Progenitor cell of endocrine pancreas (in vitro differentiated cells): ENCODE measurements at regions not wholly inside any gene's neighbourhood (a gene's known extent, or its start where the extent isn't known, plus 50 kb on each side); places are given as distances from the start of the nearest gene placed in this dataset.

ENCODE experiments used
- DNase-seq: peaks from one replicate; pipeline ENCODE4 v3.0.0; 2021; ENCODE audit warnings: low spot score; ENCODE audit not compliant: unreplicated experiment
- H3K27ac Mint-ChIP-seq: 2 replicates; pipeline ENCODE4 v1.8.0; 2021; ENCODE audit warnings: mild to moderate bottlenecking, moderate library complexity, mixed read lengths
- H3K27me3 Mint-ChIP-seq: 2 replicates; pipeline ENCODE4 v1.8.0; 2021; ENCODE audit warnings: mixed read lengths
- H3K36me3 Mint-ChIP-seq: 2 replicates; pipeline ENCODE4 v1.8.0; 2022; ENCODE audit warnings: mixed read lengths; ENCODE audit not compliant: insufficient read depth
- H3K4me1 Mint-ChIP-seq: 2 replicates; pipeline ENCODE4 v1.8.0; 2021; ENCODE audit warnings: low read depth, mixed read lengths
- H3K4me3 Mint-ChIP-seq: 2 replicates; pipeline ENCODE4 v1.8.0; 2021; ENCODE audit warnings: low read depth, mild to moderate bottlenecking, moderate library complexity, mixed read lengths
- H3K9me3 Mint-ChIP-seq: 2 replicates; pipeline ENCODE4 v1.8.0; 2021; ENCODE audit warnings: low read depth, mixed read lengths
- TF ChIP-seq, protein P1 (sequence below): fragments of 200-600 bp; sonication (generic); IDR thresholded peaks from one replicate; pipeline ENCODE4 v1.5.0; 2021; ENCODE audit warnings: antibody characterized with exemption, mild to moderate bottlenecking; ENCODE audit not compliant: unreplicated experiment

DNA sequence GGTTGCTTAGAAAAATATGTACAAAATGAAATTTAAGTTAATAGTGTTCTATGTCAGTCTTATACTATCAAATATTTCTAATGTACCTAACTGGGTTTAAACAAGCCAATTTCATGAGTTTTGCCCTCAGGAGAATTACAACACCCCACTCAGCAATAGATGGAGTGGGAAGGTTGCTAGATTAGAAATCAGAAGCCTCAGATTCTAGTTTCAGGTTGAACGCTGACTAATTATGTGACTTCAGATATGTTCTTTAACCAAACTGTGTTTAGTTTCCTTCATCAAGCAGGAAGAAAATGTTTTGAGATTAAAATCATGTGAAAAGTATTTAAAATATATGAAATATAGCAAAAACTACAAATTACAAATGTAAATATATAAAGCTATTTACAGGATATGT lies 133.8 kb upstream of the KCNH7 start:
- no peak for DNase-seq
- Mint-ChIP-seq H3K27ac (no peak overlapping the region), H3K9me3 (no peaks in the 10 kb centered on the region), H3K27me3 (no peaks in the 10 kb centered on the region), H3K4me3 (no peak overlapping the region), H3K36me3 (no peaks in the 10 kb centered on the region), H3K4me1 (peaks cover 1% of the 10 kb centered on the region)
- TF ChIP-seq, protein P1, sequence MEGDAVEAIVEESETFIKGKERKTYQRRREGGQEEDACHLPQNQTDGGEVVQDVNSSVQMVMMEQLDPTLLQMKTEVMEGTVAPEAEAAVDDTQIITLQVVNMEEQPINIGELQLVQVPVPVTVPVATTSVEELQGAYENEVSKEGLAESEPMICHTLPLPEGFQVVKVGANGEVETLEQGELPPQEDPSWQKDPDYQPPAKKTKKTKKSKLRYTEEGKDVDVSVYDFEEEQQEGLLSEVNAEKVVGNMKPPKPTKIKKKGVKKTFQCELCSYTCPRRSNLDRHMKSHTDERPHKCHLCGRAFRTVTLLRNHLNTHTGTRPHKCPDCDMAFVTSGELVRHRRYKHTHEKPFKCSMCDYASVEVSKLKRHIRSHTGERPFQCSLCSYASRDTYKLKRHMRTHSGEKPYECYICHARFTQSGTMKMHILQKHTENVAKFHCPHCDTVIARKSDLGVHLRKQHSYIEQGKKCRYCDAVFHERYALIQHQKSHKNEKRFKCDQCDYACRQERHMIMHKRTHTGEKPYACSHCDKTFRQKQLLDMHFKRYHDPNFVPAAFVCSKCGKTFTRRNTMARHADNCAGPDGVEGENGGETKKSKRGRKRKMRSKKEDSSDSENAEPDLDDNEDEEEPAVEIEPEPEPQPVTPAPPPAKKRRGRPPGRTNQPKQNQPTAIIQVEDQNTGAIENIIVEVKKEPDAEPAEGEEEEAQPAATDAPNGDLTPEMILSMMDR: no peak

DNA sequence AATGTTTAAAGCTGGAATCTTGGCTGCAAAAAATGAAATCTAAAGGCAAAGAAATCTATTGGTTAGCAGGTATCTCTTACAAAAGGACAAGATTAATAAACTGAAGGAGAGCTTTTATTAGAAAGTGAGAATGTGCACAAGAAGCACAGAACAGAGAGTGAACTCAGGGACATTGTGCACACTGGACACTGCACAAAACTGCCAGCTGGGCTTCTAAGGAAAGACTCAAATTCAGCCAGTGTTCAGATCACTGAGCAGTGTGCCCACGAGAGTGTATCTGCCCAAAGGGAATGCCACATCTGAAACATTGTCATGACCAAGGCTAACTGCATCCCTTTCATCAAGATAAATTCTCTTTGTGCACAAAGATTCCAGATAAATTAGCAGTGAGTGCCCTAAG lies 129.7 kb upstream of the KCNH7 start:
- Mint-ChIP-seq H3K4me3 (no peak overlapping the region), H3K27ac (no peak overlapping the region), H3K27me3 (no peaks in the 10 kb centered on the region), H3K4me1 (peaks cover 4% of the 10 kb centered on the region), H3K36me3 (no peaks in the 10 kb centered on the region), H3K9me3 (no peaks in the 10 kb centered on the region)
- no peak for DNase-seq
- TF ChIP-seq, protein P1: no peak

DNA sequence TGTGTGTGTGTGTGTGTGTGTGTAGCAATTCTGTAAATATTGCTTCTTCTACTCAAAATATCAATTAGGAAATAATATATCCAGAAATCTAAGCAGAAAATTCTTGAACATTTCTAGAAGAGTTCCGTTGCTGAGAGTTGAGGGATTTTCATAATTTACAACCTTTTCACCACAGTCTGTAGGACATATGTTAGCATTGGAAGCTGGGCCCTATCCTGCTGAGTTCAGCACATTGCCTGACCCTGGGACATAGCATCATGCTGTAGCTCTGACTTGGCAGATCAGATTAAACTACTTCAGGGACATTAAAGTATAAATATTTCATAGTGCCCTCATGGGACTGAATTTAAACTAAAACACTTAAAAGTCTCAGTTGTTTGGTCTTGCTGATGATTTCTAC lies 129.2 kb upstream of the KCNH7 start:
- Mint-ChIP-seq H3K27me3 (no peaks in the 10 kb centered on the region), H3K4me1 (peaks cover 4% of the 10 kb centered on the region), H3K9me3 (no peaks in the 10 kb centered on the region), H3K36me3 (no peaks in the 10 kb centered on the region), H3K4me3 (no peak overlapping the region), H3K27ac (no peak overlapping the region)
- DNase-seq: no peak
- TF ChIP-seq, protein P1: no peak

DNA sequence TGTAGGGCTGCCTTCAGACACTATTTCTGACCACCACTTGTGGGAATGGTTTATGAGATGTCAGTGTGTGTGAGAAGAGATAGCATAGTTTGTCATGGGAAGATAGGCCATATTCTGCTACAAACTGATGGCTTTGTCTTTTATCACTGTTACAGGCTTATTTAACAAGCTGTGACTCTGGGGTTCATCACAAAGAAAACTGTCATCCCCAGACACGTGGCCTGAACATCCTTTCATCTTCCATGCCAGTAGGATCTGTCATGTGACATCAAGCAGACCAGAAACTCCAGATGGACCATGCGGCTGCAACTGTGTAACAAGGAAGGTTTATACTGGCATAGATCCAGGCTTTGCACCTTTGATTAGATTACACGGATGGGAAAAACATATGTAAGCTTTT lies 128.6 kb upstream of the KCNH7 start:
- TF ChIP-seq, protein P1: no peak
- DNase-seq: no peak

DNA sequence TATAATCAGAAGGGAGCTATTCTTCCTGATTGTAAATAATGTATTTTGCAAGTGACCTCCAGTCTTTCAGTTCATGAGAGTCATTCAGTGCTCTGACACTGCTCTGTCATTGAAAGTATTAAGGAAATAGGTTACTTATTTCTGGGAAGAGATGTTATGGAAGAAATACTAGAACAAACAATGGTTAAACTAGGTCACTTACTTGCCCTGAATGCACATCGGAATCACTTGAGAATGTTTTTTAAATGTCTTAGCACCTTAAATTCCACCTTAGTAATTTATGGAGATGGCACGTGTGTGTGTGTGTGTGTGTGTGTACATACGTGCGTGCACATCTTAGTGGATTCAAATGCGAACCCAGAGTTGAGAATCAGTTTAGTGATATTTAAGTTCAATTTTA lies 126.6 kb upstream of the KCNH7 start:
- Mint-ChIP-seq H3K27ac (no peak overlapping the region), H3K27me3 (no peaks in the 10 kb centered on the region)

More for the DNA sequence above, 128.6 kb upstream of the KCNH7 start:
- no peaks in the 10 kb centered on the region for H3K36me3 Mint-ChIP-seq
- peaks cover 4% of the 10 kb centered on the region for H3K4me1 Mint-ChIP-seq
- H3K27ac Mint-ChIP-seq: no peak overlapping the region
- no peaks in the 10 kb centered on the region for H3K27me3 Mint-ChIP-seq
- H3K9me3 Mint-ChIP-seq: no peaks in the 10 kb centered on the region
- H3K4me3 Mint-ChIP-seq: no peak overlapping the region

More for the DNA sequence above, 126.6 kb upstream of the KCNH7 start:
- Mint-ChIP-seq H3K4me3 (no peak overlapping the region), H3K4me1 (peaks cover 4% of the 10 kb centered on the region), H3K9me3 (peaks cover 13% of the 10 kb centered on the region), H3K36me3 (no peaks in the 10 kb centered on the region)
- TF ChIP-seq, protein P1: no peak
- no peak for DNase-seq
